HuH-7.5 (cell line): ENCODE measurements at regions not wholly inside any gene's neighbourhood (a gene's known extent, or its start where the extent isn't known, plus 50 kb on each side); places are given as distances from the start of the nearest gene placed in this dataset.
"Not testable (repeated sequence)": the region's sequence is repeated elsewhere in the genome, so short reads cannot be mapped to it uniquely, and the experiment has no call there.

Source experiments
- DNase-seq: peaks from one replicate; pipeline ENCODE4 v3.0.0; 2011; ENCODE audit warnings: low spot score

DNA sequence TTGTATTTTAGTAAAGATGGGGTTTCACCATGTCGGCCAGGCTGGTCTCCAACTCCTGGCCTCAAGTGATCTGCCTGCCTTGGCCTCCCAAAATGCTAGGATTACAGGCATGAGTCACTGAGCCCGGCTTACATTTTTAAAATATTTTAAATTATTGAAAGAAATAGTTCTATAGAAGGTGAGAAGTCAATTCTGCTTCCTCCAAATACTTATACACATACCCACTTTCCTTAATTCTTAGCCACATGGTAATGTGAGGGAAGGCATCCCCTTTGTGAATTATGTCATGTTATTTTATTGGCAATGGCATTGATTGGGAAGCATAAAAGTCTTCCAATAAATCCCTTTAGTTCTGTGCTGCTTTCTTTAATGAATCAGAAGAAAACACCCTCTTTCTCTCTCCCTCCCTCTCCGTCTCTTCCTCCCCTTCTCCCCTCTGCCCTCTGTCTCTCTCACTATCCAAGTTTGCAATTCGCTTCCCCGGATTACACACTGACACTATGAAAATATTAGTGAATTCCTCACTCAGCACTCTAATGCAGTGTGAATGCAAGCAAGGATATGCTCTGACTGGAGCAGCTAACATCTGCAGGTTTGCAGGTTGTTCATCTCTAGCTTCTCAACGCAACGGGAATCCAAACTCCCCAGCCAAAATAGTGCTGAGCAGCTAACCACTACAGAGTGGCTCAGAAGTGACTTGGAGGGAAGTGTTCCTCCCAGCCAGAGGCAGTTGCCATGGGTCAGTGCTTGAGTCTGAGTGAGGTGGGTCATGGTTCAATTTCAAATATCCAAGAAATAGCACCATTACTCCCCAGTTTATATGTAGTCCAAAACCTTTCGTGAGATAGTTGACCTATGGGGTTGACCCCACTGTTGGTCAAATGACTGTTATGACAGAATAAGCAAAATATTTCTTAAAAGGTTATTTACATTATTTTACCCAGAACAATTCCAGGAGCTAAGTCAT is 77.8 kb upstream of the CD55 start:
- DNase-seq = no peak

DNA sequence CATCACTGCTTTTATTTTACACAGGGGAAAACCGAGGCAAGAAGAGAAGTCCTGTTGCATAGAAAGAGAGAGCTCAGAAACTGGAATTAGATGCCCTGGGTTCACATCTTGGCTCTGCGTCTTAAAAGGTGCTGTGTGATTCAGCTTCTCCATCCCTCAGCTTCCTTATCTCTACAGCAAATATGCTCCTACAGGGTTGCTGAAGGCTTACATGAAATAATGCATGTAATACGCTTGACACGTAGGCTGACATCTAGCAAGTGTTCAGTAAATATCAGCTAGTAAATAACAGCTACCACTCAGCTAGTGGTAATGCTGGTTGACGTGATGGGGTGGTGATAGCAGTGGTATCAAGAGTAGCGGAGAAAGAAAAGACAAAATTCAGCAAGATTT is 77.1 kb upstream of the CD55 start:
- no peak for DNase-seq

DNA sequence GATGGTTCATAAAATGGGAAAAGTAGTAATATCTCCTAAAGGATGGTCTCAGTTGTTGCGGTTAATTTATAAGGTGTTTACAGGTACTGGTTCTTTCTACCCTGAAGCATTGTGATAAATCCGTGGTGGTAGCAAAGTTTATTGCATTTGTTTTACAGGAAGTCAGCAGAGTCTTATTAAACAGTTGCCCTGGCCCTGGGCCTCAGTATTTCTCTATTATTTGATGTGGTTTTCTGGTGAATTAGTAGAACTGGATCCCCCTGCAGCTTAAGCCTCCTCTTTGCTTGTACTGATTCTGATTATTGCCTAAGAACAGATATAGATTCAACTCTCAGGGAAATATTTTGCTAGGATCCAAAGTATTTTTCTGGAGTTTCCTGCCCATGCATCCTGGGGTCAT is 76.4 kb upstream of the CD55 start:
- DNase-seq = no peak

DNA sequence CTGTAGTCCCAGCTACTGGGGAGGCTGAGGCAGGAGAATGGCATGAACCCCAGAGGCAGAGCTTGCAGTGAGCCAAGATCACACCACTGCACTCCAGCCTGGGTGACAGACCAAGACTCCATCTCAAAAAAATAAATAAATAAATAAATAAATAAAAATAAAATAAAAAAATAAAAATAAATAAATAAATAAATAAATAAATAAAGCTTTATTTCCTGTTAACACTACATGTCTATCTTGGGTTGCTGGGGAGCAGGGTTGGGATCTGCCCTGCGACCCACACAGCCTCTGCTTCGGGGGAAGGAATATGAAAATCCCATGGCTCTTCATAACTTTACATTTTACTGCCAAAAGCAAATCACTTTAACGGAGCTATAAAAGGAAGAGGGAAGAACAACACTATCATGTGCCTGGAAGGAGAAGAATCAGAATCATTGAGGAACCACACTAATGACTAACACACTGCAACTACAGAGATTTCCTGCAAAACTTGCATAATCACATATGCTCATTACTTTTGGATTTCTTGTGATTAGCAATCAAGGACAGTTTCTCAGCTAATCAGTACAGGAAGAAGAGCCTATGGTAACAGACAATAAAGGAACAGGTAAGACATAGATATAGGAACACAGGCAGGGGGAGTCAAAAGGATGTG is 72.8 kb upstream of the CD55 start:
- no peak for DNase-seq

DNA sequence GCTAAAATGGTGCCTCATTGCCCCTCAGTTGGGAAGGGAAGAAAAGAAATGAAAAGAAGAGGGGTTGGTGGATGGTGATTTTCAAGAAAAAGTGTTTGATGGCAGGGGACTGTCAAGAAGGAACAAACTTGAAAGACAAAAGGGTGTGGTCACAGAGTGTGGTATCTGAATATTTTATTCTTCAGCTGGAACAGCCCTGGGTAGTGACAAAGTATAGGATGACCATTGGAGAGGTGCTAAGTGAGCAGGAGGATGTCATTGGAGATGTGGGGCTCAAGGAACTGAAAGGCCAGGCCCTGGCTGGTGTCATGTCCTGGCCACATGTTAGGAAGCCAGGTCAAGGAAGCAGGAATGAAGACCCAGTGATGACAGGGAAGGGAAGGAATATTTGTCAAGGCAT is 71.0 kb upstream of the CD55 start:
- DNase-seq = no peak

DNA sequence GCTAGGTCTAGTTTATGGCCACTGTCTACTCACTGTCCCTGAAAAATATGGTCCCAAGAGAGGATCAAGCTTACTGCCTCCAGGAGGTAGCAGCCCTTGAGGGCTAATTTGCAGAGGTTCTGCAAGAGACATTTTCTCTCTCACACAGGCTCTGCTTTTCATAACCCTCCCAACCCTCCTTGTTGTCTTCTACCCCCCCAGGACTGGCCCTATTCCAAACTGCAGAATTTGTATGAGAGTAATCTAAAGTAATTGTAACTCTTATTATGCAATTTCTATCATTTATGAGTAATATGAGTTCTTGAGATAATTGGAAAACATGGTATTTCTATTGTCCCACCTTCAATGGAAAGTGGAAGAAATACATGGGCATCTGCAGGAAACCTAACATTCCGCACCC is 70.4 kb upstream of the CD55 start:
- no peak for DNase-seq

DNA sequence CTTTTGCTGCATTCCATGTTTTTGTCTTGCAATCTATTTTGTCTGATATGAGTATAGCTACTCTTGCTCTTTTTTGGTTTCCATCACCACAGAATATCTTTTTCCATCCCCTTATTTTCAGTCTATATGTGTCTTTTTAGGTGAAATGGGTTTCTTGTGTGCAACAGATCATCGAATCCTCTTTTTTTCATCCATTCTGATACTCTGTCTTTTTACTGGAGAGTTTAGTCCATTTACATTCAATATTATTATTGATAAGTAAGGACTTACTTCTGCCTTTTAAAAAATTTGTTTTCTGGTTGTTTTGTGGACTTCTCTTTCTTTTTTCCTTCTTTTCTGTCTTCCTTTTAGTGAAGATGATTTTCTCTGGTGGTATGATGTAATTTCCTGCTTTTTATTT is 64.6 kb upstream of the CD55 start:
- DNase-seq = no peak

DNA sequence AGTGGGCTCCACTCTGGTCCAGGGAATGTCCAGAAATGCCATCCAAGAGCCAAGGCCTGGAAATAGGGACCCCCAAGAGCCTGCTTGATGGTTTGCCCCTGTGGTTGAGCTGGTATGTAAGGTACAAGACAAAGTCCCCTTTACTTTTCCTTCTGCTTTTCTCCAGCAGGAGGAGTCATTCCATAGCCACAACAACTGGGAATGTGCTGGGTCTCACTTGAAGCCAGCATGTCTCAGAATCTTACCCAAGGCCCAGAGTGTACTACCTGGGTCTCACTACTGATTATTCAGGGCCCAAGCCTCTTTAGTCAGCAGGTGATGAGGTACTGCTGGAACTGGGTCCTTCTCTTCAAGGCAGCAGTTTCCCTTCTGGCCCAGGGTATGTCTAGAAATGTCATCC is 62.1 kb upstream of the CD55 start:
- DNase-seq = no peak

DNA sequence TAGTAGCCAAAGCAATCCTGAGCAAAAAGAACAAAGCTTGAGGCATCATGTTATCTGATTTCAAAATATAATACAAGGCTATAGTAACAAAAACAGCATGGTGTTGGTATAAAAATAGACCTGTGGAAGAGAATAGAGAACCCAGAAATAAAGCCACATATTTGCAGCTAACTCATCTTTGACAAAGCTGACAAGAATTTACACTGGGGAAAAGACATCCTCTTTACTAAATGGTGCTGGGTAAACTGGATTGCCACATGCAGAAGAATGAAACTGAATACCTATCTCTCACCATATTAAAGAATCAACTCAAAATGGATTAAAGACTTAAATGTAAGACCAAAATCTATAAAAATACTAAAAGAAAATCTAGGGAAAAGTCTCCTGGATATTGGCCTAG is 59.5 kb upstream of the CD55 start:
- no peak for DNase-seq

DNA sequence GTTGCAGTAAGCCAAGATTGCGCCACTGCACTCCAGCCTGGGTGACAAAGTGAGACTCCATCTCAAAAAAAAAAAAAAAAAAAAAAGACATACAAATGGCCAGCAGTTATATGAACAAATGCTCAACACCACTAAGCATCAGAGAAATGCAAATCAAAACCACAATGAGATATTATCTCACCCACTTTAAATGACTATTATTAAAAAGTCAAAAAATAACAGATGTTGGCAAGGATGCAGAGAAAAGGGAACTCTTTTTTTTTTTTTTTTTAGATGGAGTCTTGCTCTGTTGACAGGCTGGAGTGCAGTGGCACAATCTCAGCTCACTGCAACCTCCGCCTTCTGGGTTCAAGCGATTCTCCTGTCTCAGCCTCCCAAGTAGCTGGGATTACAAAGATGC is 58.6 kb upstream of the CD55 start:
- DNase-seq = not testable (repeated sequence)

DNA sequence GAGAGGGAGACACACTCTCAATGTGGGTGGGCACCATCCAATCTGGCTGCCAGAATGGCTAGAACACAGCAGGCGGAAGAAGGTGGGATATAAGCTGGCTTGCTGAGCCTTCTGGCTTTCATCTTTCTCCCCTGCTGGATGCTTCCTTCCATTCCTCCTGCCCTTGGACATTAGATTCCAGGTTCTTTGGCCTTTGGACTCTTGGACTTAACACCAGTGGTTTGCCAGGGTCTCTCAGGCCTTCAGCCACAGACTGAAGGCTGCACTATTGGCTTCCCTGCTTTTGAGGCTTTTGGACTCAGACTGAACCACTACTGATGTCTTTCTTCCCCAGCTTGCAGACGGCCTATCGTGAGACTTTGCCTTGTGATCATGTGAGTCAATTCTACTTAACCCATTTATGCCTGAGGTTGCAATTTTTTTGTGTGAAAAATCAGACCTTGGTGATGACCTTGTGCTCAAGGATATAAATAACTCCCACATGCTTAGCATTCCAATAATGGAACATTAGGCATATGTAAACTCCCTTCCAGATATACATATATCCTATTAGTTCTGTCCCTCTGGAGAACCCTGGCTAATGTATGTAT is 56.7 kb upstream of the CD55 start:
- DNase-seq = no peak

DNA sequence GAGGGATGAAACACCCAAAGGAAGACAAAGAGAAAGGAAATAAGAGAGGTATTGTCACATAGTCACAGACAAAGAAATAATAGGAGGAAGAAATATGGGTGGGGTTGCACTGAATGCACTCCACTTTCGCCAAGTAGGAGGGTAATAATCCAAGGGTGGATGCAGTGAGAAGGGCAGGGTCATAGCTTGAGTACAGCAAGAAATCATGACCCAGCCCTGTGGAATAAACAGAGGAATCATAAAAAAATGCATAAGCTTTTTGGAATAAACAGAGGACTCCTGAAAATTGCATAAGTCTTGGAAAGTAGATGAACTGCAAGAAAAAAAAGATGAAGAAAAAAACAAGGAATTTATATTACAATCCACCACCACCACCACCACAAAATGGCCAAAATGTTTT is 53.1 kb upstream of the CD55 start:
- DNase-seq = no peak

DNA sequence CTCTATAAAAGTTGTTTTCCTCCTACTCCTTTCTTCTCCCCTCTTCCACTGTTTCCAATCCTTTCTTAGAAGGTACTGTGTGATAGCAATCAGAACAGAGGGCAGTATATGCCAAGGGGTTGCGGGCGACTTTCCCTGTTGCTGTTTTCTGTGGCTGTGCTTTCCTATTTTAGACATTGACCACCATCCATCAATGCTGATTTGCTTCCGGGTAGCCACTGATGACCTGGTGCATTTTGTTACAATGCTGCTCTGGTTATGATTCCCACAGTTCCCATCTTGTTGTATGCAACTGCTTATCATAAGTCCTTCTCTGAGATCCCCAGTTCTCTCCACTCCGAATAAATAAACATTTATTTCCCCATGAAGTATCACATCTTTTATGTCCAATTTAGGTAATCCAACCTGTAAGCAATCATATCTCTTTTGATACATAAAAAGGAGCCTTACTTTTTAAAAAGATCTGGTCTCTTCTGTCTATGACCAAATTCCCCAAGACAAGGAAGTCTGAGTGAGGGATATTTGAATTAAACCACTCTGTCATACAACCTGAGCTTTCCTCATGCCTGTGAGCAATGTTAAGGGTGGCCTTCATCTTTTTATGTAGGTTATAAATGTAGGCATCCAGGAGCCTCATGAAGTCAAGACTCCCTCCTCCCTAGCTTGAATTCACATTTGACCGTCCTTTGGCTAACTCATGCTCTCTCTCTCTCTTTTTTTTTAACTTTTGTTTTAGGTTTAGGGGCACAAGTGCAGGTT is 52.5 kb upstream of the CD55 start:
- no peak for DNase-seq
